ENCODE measurements at regions not wholly inside any gene's neighbourhood (a gene's known extent, or its start where the extent isn't known, plus 50 kb on each side); places are given as distances from the start of the nearest gene placed in this dataset.
"Not testable (repeated sequence)": the region's sequence is repeated elsewhere in the genome, so short reads cannot be mapped to it uniquely, and the experiment has no call there.

GRCh38 chr2:150371044-150371818 lies 116.2 kb downstream of the RND3 start:
- DNase-seq (ENCODE audit: low read depth in 4 of 4, low spot score in 2 of 4) = no peak

- DNase-seq (ENCODE audit: low read depth in 4 of 4, low spot score in 2 of 4) = no peak
Observed at GRCh38 chr2:150370561-150370960, 116.9 kb downstream of the RND3 start.

GRCh38 chr2:150369862-150370261 lies 117.6 kb downstream of the RND3 start:
- DNase-seq (ENCODE audit: low read depth in 4 of 4, low spot score in 2 of 4) = no peak

- DNase-seq (ENCODE audit: low read depth in 4 of 4, low spot score in 2 of 4) = no peak
Observed at GRCh38 chr2:150358468-150358807, 129.0 kb downstream of the RND3 start.

GRCh38 chr2:150357770-150358467 lies 129.5 kb downstream of the RND3 start:
- no peak for DNase-seq (ENCODE audit: low read depth in 4 of 4, low spot score in 2 of 4)

GRCh38 chr2:150355440-150355839 lies 132.0 kb downstream of the RND3 start:
- no peak for DNase-seq (ENCODE audit: low read depth in 4 of 4, low spot score in 2 of 4)

- DNase-seq (ENCODE audit: low read depth in 4 of 4, low spot score in 2 of 4) = no peak
Observed at GRCh38 chr2:150353376-150353775, 134.1 kb downstream of the RND3 start.

GRCh38 chr2:150351922-150352321 lies 135.5 kb downstream of the RND3 start:
- no peak for DNase-seq (ENCODE audit: low read depth in 4 of 4, low spot score in 2 of 4)

GRCh38 chr2:150350500-150350899 lies 137.0 kb downstream of the RND3 start:
- no peak for DNase-seq (ENCODE audit: low read depth in 4 of 4, low spot score in 2 of 4)

- DNase-seq (ENCODE audit: low read depth in 4 of 4, low spot score in 2 of 4) = no peak
Observed at GRCh38 chr2:150346806-150347205, 140.7 kb downstream of the RND3 start.

GRCh38 chr2:150341982-150342680 lies 145.3 kb downstream of the RND3 start:
- DNase-seq (ENCODE audit: low read depth in 4 of 4, low spot score in 2 of 4) = no peak

- DNase-seq (ENCODE audit: low read depth in 4 of 4, low spot score in 2 of 4) = no peak
Observed at GRCh38 chr2:150339951-150340350, 147.5 kb downstream of the RND3 start.

- DNase-seq (ENCODE audit: low read depth in 4 of 4, low spot score in 2 of 4) = no peak
Observed at GRCh38 chr2:150339282-150339681, 148.2 kb downstream of the RND3 start.

GRCh38 chr2:150335596-150335995 lies 151.9 kb downstream of the RND3 start:
- peak in 1 of 4 donors; percentile 2 for DNase-seq (ENCODE audit: low read depth in 4 of 4, low spot score in 2 of 4)

- no peak for DNase-seq (ENCODE audit: low read depth in 4 of 4, low spot score in 2 of 4)
Observed at GRCh38 chr2:150332383-150332782, 155.1 kb downstream of the RND3 start.

- no peak for DNase-seq (ENCODE audit: low read depth in 4 of 4, low spot score in 2 of 4)
Observed at GRCh38 chr2:150327564-150328489, 159.6 kb downstream of the RND3 start.

- DNase-seq (ENCODE audit: low read depth in 4 of 4, low spot score in 2 of 4) = no peak
Observed at GRCh38 chr2:150325656-150326314, 161.7 kb downstream of the RND3 start.

GRCh38 chr2:150323071-150323470 lies 164.4 kb downstream of the RND3 start:
- not testable (repeated sequence) for DNase-seq (ENCODE audit: low read depth in 4 of 4, low spot score in 2 of 4)

GRCh38 chr2:150320608-150321007 lies 166.9 kb downstream of the RND3 start:
- DNase-seq (ENCODE audit: low read depth in 4 of 4, low spot score in 2 of 4) = no peak
